HG03139 (cell line): ENCODE measurements at regions not wholly inside any gene's neighbourhood (a gene's known extent, or its start where the extent isn't known, plus 50 kb on each side); places are given as distances from the start of the nearest gene placed in this dataset.

ENCODE experiments used
- ATAC-seq: cut with Tn5 transposase; IDR thresholded peaks from one replicate; pipeline ENCODE4 v1.9.1; 2021; ENCODE audit not compliant: unreplicated experiment

DNA sequence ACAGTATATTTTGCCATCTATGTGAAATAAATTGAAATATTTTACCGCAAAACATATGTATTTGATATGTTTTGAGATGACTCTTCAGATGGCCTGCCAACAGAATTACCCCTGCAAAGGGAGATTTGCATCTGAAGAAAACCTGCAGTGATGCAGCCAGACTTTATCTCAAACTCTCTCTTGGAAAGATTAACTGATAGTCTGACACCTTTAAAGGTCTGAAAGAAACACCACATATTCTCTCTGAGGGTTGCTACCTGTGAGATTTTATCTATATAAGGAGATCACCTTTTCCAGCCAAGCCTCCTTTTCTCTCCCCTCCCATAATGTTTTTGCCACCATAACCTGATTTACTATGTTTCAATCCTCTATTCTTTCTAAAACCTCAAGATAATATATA is 1106.3 kb upstream of the IGFBP7 start:
- no peak for ATAC-seq

DNA sequence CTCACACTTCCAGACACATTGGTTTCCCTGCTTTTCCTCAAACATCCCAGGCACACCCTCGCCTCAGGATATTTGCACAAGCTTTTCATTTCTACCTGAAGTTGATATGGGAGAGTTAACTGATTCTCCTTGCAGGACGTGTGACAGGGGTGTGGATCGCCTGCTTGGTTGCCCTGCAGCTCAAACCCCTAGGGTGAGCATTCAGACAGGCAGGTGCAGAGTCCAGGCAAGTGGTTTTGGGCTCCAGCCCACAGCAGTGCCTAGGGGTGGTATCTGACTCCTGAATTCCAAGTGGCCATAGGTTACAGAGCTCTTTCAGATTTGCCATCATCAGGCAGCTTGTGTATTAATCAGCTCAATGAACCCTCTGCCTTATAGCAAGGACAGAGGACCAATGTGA is 1104.2 kb upstream of the IGFBP7 start:
- ATAC-seq = no peak

DNA sequence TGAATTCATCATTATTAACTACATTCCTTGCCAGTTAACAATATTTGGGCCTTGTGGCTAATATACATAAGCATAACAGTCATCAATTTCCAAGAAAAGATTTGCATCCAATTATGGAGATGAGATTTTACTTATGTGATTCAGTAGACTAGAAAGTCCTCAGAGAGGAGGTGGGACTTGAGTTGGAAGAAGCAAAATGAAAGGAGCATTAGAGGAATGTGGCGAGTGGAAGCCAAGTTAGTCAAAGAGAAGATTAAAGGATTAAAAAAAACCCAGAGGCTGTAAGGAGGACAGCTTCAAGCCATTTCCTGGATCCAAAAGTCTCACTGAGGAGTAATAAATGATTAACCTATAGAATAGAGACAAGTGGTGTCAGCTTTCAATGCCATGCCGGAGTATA is 1099.4 kb upstream of the IGFBP7 start:
- no peak for ATAC-seq

DNA sequence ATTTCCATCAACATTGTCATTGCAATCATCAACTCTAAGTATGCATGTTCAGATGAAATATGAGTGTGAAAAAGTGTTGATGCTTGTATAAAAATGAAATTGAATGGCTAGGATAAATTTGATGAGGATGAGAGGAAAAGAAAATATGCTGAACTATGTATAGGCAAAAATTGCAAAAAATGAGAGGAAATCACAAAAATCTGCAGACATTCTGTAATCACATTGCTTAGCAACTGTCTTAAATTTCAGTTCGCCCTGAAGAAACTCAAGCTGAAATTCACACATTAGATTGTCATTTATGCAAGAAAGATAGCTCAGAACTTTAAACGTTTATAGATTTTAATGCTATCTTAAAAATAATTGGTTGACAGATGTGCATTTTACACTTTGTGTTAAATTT is 1098.8 kb upstream of the IGFBP7 start:
- ATAC-seq = no peak

DNA sequence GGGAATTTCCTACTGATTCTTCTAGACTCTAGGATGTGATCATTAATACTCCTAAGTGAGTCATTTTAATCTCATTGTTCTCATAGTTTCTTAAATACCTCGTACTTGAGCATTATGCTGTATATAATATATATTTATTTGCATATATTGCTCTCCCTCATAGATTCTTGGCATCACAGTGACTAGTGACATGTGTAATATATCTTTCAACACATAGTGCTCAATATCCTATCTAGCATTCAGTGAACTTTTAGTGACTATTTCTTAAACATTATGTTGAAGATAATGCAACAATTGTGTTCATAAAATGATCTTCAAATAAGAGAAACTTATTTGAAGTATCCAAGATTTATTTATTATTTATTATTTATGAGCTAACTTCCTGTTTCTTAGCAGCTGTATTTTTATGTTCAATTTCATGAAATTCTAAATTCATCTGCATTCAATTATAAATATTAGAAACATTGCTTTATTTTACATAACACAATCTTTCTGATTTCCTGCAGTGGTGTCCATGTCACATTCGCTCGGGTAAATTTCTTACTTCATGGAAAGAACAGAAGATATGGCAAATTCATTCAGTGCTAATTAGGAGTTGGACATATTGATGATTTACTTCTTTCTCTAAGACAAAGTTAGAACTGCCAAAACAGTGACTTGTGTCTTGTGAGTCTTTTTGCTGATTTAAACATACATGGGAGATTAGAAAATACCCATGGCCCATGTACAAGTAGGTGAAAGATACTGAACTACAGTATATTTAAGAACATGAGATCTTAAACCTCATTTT is 1095.5 kb upstream of the IGFBP7 start:
- no peak for ATAC-seq

DNA sequence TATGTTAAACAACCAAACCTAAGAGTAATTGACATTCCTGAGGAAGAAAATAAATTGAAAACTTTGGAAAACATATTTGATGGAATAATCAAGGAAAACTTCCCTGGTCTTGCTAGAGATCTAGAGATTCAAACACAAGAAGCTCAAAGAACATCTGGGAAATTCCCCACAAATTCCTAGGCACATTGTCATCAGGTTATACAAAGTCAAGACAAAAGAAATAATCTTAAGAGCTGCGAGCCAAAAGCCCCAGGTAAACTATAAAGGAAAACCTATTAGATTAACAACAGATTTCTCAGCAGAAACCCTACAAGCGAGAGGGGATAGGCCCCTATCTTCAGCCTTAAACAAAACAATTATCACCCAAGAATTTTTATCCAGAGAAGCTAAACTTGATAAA is 1082.0 kb upstream of the IGFBP7 start:
- ATAC-seq = no peak

DNA sequence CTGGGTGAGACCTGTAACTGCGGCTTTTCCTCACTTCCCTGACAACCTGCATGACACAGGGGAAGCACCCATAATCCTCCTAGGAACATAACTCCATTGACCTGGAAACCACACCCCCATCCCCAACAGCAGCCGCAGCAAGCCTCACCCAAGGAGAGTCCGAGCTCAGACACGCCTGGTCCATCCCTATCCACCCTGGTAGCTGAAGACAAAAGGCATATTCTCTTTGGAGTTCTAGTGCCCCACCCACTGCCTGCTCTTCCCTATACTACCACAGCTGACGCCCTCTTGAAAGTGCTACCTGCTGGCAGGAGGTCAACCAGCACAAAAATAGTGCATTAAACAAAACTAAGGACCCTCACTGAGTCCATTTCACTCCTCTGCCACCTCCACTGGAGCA is 1080.9 kb upstream of the IGFBP7 start:
- ATAC-seq = no peak

DNA sequence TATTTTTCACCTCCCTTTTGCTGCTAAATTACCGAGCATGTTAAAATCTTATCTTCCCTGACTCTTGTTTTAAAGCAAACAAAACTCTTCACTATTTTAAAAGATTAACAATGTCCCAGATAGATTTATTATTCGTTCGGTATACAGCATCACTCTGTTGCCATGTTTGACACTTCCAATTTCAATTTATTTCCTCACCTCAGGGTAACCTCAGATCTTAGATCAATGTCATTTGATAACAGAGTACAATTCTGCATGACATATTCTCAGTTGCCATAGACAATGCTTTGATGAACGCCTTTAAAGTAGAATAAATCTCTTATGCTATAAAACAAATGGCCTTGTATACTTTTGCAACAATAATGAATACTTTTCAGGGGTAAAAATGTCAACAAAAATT is 1078.1 kb upstream of the IGFBP7 start:
- no peak for ATAC-seq

DNA sequence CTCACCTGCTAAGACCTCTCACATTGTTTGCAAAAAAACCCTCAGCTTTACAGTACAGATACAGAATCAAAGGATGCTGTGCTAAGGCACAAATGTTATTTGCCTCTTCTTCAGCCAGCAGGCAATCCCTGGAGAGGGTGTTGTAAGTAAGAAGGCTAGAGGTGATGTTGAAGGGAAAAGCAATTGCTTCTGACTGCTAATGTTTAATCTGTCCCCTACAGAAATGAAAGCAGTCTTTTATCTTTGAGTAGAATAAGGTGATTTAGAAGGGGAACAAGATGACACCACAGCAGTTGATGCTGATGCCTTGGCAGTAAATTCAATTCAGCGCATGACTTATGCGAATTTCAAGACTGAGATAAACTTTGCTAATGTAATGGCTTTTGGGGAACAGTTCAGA is 1064.8 kb upstream of the IGFBP7 start:
- no peak for ATAC-seq

DNA sequence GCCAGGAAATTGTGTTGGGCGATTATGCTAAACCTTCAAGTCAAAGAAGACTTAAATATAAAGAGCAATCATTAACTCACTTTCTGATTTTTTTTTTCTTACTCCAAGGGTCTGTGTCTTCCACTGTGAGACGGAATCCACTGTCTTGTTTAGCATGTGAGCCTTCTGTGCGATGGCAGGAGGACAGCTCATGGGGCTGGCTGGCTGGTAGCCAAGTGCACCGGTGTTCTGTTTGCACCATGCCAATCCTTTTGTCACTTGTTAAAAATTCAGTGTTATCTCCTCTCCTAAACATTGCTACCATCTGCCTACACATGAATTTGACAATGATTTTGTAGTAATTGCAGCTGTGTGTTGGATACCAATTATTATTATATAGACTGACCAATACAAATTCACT is 1056.3 kb upstream of the IGFBP7 start:
- ATAC-seq = no peak

DNA sequence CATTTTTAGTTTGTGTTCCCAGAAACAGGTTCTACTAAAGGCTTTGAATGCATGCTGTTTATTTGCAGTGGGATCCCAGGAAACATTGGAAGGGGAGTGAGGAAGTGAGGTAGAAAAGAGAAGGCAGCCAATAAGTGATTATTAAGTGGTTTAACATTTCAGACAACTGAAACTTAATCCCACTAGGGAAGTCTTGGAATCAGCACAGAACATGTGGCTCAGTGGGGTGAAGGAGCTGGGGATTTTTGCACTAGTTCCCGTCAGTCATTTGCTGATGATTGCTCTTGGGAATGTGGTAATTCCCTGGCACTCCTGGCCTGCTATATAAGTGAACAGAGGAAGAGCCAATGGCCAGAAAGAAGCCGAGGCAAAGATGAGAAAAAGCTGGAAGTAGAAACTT is 1053.0 kb upstream of the IGFBP7 start:
- ATAC-seq = no peak

DNA sequence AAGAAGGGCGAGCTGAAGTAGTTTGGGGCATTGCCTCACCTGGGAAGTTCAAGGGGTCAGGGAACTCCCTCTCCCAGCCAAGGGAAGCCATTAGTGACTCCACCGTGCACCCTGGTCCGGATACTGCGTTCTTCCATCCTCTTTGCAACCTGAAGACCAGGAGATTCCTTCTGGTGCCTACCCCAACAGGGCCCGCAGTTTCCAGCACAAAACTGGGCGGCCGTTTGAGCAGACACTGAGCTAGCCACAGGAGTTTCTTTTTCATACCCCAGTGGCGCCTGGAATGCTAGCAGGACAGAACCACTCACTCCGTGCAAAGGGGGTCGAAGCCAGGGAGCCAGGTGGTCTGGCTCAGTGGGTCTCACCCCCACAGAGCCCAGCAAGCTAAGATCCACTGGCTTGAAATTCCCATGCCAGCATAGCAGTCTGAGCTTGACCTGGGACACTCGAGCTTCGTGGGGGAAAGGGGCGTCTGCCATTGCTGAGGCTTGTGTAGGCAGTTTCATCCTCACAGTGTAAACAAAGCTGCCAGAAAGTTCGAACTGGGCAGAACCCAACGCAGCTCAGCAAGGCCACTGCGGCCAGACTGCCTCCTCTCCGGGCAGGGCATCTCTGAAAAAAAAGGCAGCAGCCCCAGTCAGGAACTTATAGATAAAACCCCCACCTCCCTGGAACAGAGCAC is 1039.4 kb upstream of the IGFBP7 start:
- ATAC-seq = no peak

DNA sequence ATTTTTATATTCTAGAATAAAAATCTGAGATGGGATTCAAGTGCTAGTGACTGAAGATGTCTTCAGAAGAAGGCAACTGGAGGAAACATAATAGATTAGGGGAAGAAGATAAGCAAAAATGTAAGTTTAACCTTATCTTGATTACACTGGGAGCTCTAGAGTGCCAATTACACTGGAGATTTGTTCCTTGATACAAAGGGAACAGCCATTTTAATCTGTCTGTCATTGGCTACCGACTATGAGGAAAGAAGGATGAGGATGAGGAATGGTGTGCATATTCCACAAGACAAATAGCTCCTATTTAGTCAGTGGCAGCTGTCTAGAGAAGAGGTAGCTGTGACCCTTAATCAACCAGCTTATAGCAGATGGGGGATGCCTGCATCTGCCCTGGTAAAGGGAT is 1034.5 kb upstream of the IGFBP7 start:
- ATAC-seq = no peak

DNA sequence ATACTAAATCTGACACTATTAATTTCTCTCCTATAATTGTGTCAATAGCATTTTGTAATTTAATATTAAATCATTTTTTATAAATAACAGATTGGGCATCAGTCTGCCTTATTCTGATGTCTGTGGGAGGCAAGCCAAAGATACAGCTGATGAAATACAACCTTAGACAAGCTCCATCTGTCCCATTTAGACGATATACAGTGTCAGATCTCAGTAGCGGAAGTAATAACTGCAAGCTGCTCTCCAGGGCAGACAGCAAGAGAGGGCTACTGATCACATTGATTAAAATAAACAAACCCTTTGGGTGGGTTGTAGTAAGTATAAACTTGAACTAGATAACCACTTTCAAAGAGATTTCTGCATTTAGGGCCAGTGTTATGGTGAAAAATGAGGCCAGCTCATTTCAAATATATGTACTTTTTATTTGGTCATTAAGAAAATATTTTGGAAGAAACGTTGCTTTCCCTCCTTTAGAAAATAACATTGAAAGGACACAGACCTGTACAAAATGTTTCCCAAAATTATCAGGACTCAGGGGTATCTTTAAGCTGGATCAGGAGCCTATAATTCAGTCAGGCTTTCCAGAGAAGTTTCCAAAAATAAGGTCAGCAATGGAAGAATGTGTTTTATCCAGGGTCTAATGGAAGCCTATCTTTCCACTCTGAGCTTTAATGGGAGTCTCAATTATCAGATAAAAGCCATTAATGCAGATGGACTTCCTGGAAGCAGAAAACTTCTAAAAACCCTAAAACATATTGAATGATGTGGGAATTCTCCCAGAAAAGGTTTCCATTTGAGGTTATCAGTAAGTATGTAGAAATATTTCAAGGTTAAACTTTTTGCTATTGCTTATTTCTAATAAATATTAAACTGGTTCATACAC is 1028.8 kb upstream of the IGFBP7 start:
- ATAC-seq = no peak

DNA sequence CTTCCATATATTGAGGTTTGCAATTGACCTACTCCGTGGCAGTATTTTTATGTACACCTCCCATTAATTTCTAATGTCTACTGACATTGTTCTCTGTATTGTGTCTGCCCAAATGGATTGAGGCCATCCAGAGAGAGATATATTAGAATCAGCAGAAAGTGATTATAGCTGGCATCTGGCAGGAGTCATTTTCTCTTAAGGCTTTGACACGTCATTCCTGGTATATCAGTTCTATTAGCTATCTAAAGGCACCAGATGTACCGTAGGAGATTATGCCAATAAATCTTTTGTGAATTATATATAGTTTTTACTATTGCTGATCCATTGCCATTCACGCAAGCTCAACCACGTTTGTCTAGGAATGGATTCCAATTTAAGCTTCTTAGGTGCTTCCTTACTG is 1026.4 kb upstream of the IGFBP7 start:
- no peak for ATAC-seq

DNA sequence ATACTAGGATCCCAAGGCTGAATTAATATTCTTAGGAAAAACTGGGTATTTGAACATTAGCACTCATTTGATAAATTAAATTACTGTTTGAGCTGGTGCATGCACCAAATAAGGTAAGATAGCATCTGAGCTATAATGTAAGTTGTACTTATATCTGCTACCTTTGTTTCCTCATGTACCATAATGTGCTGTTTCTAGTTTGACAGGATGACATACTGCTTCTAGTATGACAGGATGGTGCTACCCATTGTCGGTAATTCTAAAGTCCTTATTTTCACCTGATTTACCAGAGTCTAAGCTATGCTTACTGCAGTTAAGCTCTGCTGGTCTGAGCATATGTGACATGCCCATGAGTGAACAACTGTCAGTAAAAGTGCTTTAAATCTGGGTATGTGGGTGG is 1017.5 kb upstream of the IGFBP7 start:
- no peak for ATAC-seq

DNA sequence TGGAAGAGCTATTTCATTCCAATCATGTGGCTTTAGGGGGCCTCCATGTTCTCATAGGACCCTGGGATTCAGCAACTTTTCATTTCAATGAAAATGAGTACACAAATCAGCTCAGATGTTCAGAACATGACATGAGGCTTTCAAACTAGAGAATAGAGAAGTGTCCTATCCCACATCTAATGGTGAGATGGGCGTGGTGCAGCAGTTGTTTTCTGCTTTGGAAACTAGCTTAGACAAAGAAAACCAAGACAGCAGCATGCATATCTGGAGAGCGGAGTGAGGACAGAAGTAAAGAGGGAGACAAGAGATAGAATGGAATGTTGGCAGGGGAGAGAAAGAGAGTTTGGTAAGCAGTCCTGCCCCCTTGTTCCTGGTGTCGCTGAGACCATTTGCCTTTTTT is 1009.1 kb upstream of the IGFBP7 start:
- no peak for ATAC-seq

DNA sequence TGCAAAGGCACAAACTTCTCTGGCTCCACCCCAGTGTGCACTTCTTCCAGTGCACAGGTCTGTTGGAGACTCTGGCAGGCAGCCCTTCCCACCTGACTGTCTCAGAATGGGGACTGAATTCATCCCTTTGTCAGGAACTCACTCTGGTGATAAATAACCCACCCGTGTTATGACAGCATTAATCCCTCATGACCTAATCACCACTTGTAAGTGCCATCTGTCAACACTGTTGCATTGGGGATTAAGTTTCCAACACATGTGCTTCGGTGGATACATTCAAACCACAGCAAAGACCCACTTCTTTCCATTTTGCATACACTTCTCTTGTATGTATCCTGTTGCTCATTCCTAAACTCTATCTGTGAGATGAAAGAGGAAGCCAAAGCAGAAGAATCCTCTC is 1002.9 kb upstream of the IGFBP7 start:
- no peak for ATAC-seq

DNA sequence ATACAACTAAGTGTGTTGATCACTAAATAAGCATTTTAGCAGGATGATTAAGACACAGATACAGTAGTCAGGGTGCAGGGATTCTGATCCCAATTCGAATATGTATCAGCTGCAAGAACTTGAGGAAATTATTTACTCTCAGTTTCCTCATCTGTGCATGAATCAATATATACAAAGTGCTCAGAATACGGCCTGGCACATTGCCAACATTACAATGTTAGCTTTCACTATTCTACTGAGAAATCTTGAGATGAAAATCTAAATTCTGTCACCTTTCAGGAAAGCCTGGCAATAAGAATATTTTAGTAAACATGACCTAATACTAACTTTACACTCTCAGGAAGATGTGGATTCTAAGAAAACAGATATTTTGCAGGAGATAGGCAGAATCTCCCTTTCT is 1001.6 kb upstream of the IGFBP7 start:
- no peak for ATAC-seq

DNA sequence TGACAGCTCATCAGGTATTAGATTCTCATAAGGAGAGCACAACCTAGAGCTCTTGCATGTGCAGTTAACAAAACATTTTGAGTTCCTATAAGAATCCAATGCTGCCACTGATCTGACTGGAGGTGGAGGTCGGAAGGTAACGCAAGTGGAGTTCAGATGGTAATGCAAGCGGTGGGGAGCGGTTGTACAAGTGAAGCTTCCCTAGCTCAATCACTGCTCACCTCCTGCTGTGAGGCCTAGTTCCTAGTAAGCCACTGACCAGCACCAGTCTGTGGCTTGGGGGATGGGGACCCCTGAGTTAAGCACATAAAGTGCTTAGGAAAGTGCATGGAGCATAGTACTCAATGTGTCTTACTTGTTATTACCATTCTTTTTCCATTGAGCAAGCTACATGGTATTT is 983.2 kb upstream of the IGFBP7 start:
- ATAC-seq = no peak

DNA sequence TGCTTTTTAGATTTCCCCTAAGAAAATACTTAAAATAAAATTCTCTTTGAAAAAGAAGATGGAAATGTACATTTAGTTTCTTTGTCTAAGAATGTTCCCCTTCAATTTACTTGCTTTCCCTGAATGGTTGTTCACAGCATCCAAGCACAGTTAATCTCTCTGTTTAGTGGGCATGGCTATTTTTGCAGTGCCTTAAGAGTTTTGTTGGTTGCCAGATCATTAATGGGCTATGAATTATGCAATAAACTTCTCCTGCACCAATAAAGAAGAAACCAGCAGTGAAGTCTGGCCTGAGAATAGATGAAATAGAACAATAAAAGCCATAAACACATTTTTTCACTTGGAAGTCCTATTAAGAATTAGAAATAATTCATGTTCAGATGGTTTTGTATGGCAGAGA is 980.4 kb upstream of the IGFBP7 start:
- no peak for ATAC-seq

DNA sequence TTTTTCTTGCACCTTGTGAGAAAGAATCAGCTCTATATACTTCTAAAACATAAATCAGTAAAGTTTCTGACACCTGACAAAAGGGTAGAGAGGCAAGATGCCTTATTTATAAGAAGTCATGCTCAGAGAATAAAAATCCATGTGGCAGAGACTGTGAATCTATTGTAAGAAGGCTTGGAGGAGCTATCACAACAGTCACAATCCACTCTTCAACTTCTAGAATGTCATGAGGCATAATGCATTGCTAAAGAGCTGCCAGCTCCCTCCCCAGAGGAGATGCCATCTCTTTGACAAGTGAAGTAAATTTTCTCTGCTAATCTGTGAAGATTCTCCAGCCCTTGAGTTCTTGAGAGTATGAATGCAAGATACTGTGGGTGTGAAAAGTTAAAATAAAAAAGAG is 971.2 kb upstream of the IGFBP7 start:
- ATAC-seq = no peak
